ENCODE measurements at regions not wholly inside any gene's neighbourhood (a gene's known extent, or its start where the extent isn't known, plus 50 kb on each side); places are given as distances from the start of the nearest gene placed in this dataset.

GRCh38 chr2:138221358-138221757, 257.1 kb downstream of the HNMT start:
- DNase-seq (ENCODE audit: low read depth in 1 of 2, low spot score in 1 of 2), result no peak
- Histone ChIP-seq H3K27ac (no peak overlapping the region), H3K4me3 (no peak overlapping the region), H3K27me3 (no peaks in the 10 kb centered on the region), H3K36me3 (no peaks in the 10 kb centered on the region), H3K9me3 (ENCODE audit: low read depth) (no peaks in the 10 kb centered on the region), H3K4me1 (ENCODE audit: low read depth) (no peaks in the 10 kb centered on the region)
- TF ChIP-seq CTCF (IDR thresholded peaks at IDR 0.05; ENCODE audit: low read depth, low read length), result no peak

DNA sequence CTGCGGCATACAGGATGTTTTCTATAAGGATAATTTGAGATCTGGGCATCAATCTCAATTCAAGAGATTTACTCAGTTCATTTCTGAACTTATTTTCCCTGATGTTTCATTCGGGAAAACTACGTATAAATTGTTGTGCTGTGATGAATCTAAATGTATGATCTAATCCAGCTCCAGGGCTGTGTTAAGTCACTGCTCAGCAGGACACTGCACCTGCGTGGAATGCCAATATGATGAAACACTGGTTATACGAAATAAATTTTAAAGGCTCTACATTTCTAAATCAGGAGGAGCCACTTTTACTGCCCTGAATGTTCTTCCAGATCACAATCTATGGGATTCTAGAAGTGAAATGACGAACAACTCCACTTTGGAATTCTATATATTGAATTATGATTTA, 259.0 kb downstream of the HNMT start:
- Histone ChIP-seq H3K4me3 (no peak overlapping the region), H3K27ac (no peak overlapping the region), H3K36me3 (no peaks in the 10 kb centered on the region), H3K4me1 (ENCODE audit: low read depth) (no peaks in the 10 kb centered on the region), H3K9me3 (ENCODE audit: low read depth) (no peaks in the 10 kb centered on the region), H3K27me3 (no peaks in the 10 kb centered on the region)
- no peak for TF ChIP-seq CTCF (IDR thresholded peaks at IDR 0.05; ENCODE audit: low read depth, low read length)
- no peak for DNase-seq (ENCODE audit: low read depth in 1 of 2, low spot score in 1 of 2)

- no peak for DNase-seq (ENCODE audit: low read depth in 1 of 2, low spot score in 1 of 2)
- no peaks in the 10 kb centered on the region for H3K36me3 ChIP-seq
- no peak for TF ChIP-seq CTCF (IDR thresholded peaks at IDR 0.05; ENCODE audit: low read depth, low read length)
These were observed 262.9 kb downstream of the HNMT start for GRCh38 chr2:138227195-138227594.

GRCh38 chr2:138228101-138228500, 263.8 kb downstream of the HNMT start:
- no peak for DNase-seq (ENCODE audit: low read depth in 1 of 2, low spot score in 1 of 2)
- TF ChIP-seq CTCF (IDR thresholded peaks at IDR 0.05; ENCODE audit: low read depth, low read length), result no peak
- H3K4me1 ChIP-seq (ENCODE audit: low read depth), result no peaks in the 10 kb centered on the region
- H3K4me3 ChIP-seq, result no peak overlapping the region
- H3K27ac ChIP-seq, result no peak overlapping the region
- no peaks in the 10 kb centered on the region for H3K27me3 ChIP-seq
- no peaks in the 10 kb centered on the region for H3K36me3 ChIP-seq
- H3K9me3 ChIP-seq (ENCODE audit: low read depth), result no peaks in the 10 kb centered on the region

More at GRCh38 chr2:138227195-138227594, 262.9 kb downstream of the HNMT start:
- Histone ChIP-seq H3K4me1 (ENCODE audit: low read depth) (no peaks in the 10 kb centered on the region), H3K9me3 (ENCODE audit: low read depth) (no peaks in the 10 kb centered on the region), H3K27ac (no peak overlapping the region), H3K4me3 (no peak overlapping the region), H3K27me3 (no peaks in the 10 kb centered on the region)

- H3K9me3 ChIP-seq (ENCODE audit: low read depth), result no peaks in the 10 kb centered on the region
- DNase-seq (ENCODE audit: low read depth in 1 of 2, low spot score in 1 of 2), result no peak
- H3K27me3 ChIP-seq, result no peaks in the 10 kb centered on the region
- no peak for TF ChIP-seq CTCF (IDR thresholded peaks at IDR 0.05; ENCODE audit: low read depth, low read length)
- H3K4me1 ChIP-seq (ENCODE audit: low read depth), result peaks cover 12% of the 10 kb centered on the region
- no peak overlapping the region for H3K27ac ChIP-seq
- no peaks in the 10 kb centered on the region for H3K36me3 ChIP-seq
- no peak overlapping the region for H3K4me3 ChIP-seq
These were observed 267.3 kb upstream of the SPOPL start for GRCh38 chr2:138234265-138234664.

- H3K4me1 ChIP-seq (ENCODE audit: low read depth), result peaks cover 12% of the 10 kb centered on the region
- H3K27me3 ChIP-seq, result no peaks in the 10 kb centered on the region
- H3K4me3 ChIP-seq, result no peak overlapping the region
- H3K36me3 ChIP-seq, result no peaks in the 10 kb centered on the region
- H3K9me3 ChIP-seq (ENCODE audit: low read depth), result no peaks in the 10 kb centered on the region
- TF ChIP-seq CTCF (IDR thresholded peaks at IDR 0.05; ENCODE audit: low read depth, low read length), result no peak
- no peak for DNase-seq (ENCODE audit: low read depth in 1 of 2, low spot score in 1 of 2)
- no peak overlapping the region for H3K27ac ChIP-seq
These were observed 266.5 kb upstream of the SPOPL start for GRCh38 chr2:138235041-138235440.
